ENCODE measurements at regions not wholly inside any gene's neighbourhood (a gene's known extent, or its start where the extent isn't known, plus 50 kb on each side); places are given as distances from the start of the nearest gene placed in this dataset.

DNA sequence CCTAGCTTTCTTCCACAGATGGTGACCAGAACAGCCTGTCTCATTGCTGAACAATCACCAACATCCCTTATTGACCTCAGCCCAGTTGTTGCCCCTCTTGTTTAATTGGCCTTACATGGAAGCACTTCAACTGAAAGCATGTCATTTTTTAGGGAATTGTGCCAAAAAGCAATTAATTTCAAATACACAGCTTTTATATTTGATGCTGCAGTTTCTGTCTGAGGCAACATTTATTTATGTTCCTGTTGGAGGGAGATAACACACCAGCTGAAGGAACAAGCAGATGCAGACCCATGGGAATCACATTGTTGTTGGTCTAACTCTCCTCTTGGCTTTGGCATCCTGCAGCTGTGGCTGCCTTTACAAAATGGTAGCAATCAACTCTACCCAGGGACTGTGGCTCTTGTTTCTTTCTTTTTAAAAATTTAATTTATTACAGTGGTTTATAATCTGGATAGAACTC lies 498.1 kb upstream of the RGMA start:
- ChIA-PET POLR2A (no interaction called here), CTCF (interaction anchor here (1.1 kb wide), 1 partner anchor 15 kb away, joined by 3 read pairs; no protein-coding TSS in a partner anchor)
- no peak for DNase-seq (ENCODE audit: extremely low spot score)
- TF ChIP-seq, protein P1, sequence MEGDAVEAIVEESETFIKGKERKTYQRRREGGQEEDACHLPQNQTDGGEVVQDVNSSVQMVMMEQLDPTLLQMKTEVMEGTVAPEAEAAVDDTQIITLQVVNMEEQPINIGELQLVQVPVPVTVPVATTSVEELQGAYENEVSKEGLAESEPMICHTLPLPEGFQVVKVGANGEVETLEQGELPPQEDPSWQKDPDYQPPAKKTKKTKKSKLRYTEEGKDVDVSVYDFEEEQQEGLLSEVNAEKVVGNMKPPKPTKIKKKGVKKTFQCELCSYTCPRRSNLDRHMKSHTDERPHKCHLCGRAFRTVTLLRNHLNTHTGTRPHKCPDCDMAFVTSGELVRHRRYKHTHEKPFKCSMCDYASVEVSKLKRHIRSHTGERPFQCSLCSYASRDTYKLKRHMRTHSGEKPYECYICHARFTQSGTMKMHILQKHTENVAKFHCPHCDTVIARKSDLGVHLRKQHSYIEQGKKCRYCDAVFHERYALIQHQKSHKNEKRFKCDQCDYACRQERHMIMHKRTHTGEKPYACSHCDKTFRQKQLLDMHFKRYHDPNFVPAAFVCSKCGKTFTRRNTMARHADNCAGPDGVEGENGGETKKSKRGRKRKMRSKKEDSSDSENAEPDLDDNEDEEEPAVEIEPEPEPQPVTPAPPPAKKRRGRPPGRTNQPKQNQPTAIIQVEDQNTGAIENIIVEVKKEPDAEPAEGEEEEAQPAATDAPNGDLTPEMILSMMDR (IDR thresholded peaks at IDR 0.05; ENCODE audit: control extremely low read depth, extremely low read depth, low read depth, missing control alignments): no peak

DNA sequence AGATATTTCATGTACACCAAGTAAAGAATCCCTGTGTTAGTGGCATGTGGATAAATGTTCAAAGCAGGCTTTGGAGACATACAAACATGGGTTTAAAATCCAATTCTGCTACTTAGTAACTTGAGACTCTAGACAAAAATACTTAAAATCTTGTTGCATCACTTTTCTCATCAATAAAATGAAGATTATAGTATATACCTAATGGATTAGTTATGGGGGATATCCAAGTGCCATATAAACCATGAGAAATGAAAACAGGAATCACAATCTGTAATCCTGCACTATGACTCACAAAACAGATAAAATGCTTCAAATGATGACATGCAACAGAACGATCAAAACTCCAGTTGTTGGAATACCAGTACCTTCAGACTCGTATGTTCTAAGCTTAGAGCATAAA lies 496.0 kb upstream of the RGMA start:
- POLR2A ChIA-PET: no interaction called here
- CTCF ChIA-PET: no interaction called here
- DNase-seq (ENCODE audit: extremely low spot score): no peak
- TF ChIP-seq, protein P1 (IDR thresholded peaks at IDR 0.05; ENCODE audit: control extremely low read depth, extremely low read depth, low read depth, missing control alignments): no peak

DNA sequence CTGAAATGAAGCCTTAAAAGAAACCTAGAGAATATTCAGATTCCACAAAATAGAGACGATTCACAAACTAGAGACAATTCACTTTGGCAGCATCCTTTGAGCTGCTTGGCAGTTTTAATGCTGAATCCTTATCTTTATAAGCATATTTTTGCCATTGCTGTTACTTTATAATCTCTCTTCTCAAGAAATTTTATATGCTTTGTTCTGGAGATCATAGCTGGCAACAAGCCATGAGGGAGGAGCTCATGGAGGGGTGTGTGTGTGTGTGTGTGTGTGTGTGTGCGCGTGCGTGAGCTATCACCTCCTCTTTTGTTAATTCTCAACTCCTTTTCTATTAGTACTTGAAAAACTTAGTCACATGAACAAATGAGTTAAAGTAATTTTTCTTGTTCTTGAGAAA lies 495.0 kb upstream of the RGMA start:
- CTCF ChIA-PET: no interaction called here
- no peak for DNase-seq (ENCODE audit: extremely low spot score)
- POLR2A ChIA-PET: no interaction called here
- TF ChIP-seq, protein P1 (IDR thresholded peaks at IDR 0.05; ENCODE audit: control extremely low read depth, extremely low read depth, low read depth, missing control alignments): no peak

DNA sequence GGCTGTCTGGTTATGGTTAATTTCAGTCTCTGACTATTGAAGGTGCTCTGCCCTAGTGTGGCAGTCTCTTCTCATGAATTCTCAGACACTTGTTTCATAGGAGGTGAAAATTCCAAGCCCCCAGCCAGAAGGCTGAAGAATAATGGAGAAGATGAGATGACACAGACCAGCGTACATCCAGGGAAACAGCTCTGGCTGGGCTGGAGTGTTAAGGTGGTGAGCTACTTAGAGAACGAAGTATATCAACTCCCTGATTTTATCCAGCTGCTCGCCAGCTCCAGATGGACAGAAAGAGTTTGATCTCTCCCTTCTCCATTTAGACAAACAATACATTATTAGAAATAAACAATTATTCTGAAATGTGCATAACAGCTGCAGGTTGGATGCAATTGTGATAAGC lies 494.5 kb upstream of the RGMA start:
- DNase-seq (ENCODE audit: extremely low spot score): no peak
- POLR2A ChIA-PET: no interaction called here
- TF ChIP-seq, protein P1 (IDR thresholded peaks at IDR 0.05; ENCODE audit: control extremely low read depth, extremely low read depth, low read depth, missing control alignments): no peak
- CTCF ChIA-PET: no interaction called here

DNA sequence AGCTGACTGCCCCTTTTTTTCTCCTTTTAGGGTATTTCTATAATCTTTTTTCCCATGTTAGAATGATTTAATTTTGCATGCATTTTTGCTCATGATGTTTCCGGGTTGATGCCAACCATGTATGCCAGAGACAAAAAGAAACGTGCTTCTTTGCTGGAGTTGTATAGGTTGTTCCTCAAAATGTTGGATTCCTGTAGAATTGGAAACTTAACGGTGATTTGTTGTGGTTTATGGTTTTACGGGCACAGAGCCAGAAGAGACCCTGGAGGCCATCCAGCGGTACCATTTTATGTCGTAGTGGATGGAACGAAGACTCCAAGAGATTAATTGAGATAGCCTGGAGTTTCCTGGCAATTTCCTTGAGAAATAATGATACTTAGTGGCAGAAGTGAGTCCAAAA lies 481.5 kb upstream of the RGMA start:
- ChIA-PET CTCF (no interaction called here), POLR2A (no interaction called here)
- DNase-seq (ENCODE audit: extremely low spot score): no peak
- TF ChIP-seq, protein P1 (IDR thresholded peaks at IDR 0.05; ENCODE audit: control extremely low read depth, extremely low read depth, low read depth, missing control alignments): no peak

DNA sequence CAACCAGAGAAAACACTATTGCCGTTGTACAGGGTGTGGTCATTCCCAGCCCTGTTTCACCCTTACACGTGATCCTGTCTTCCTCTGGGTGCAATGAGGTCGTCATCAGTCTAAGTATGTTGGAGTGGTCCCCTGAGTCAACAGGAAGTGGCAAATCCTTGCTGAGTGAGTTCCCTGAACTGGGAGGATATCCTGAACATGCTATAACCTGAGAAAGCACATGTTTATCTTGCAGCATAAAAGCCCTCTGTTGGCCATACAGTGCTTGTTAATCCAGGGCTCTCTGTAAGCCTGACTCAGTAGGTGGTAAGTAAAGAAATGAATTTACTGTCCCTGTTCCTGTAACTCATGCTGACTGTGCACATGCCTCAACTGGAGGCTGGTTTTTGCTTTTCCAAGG lies 477.8 kb upstream of the RGMA start:
- no peak for DNase-seq (ENCODE audit: extremely low spot score)
- TF ChIP-seq, protein P1 (IDR thresholded peaks at IDR 0.05; ENCODE audit: control extremely low read depth, extremely low read depth, low read depth, missing control alignments): no peak
- CTCF ChIA-PET: no interaction called here
- POLR2A ChIA-PET: no interaction called here

DNA sequence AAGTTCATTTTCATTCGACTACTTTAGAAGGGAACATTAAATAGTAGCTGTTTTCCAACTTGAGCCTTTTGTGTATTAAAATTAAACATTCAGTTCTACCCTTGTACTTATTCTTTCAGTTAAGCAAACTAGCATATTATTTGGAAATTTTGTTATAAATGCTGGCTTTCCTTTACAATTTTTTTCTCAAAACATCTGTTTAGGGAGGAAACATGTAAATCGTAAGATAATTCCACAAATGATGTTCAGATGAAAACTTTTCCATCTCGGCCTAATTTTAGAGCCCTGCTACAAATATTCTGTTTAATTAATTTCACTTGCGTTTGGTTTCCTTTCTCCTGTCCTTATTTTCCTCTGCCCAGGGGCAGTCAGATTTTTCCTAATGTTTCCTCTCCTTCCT lies 476.2 kb upstream of the RGMA start:
- ChIA-PET CTCF (interaction anchor here (1.9 kb wide), 1 partner anchor 11 kb away, joined by 4 read pairs; no protein-coding TSS in a partner anchor), POLR2A (no interaction called here)
- TF ChIP-seq, protein P1 (IDR thresholded peaks at IDR 0.05; ENCODE audit: control extremely low read depth, extremely low read depth, low read depth, missing control alignments): no peak
- DNase-seq (ENCODE audit: extremely low spot score): no peak

Measured in GM10248 (cell line).